ENCODE measurements at regions not wholly inside any gene's neighbourhood (a gene's known extent, or its start where the extent isn't known, plus 50 kb on each side); places are given as distances from the start of the nearest gene placed in this dataset.
A peak's percentile ranks its signal among the peaks of the same experiment; 100 is the strongest.

DNA sequence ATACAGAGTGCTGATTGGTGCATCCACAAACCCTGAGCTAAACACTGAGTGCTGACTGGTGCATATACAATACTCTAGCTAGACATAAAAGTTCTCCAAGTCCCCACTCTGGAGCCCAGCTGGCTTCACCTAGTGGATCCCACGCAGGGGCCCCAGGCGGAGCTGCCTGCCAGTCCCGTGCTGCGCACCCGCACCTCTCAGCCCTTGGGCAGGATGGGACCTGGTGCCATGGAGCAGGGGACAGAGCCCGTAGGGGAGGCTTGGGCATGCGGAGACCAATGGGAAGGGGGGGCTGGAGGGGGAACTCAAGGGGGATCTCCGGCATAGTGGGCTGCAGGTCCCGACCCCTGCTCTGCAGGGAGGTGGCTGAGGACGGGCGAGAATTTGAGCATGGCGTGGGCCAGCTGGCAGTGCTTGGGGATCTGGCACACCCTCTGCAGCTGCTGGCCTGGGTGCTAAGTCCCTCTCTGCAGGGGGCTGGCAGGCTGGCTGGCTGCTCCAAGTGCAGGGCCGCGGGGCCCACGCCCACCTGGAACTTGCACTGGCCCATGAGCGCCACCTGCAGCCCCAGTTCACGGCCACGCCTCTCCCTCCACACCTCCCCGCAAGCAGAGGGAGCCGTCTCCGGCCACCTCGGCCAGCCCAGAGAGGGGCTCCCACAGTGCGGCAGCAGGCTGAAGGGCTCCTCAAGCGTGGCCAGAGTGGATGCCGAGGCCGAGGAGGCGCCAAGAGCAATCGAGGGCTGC lies 104.9 kb downstream of the NTMT2 start:
- Mint-ChIP-seq H3K4me3 (no peak overlapping the region), H3K9me3 (peaks cover 0 to 5% of the 10 kb centered on the region in 2 donors), H3K27ac (no peak overlapping the region), H3K4me1 (ENCODE audit: low read depth) (peaks cover 9% of the 10 kb centered on the region), H3K36me3 (ENCODE audit: insufficient read depth in 2 of 2) (no peaks in the 10 kb centered on the region), H3K27me3 (ENCODE audit: low read depth) (no peaks in the 10 kb centered on the region)
- DNase-seq (no peak), ATAC-seq (replicated peaks in 1 of 2) (no peak)

DNA sequence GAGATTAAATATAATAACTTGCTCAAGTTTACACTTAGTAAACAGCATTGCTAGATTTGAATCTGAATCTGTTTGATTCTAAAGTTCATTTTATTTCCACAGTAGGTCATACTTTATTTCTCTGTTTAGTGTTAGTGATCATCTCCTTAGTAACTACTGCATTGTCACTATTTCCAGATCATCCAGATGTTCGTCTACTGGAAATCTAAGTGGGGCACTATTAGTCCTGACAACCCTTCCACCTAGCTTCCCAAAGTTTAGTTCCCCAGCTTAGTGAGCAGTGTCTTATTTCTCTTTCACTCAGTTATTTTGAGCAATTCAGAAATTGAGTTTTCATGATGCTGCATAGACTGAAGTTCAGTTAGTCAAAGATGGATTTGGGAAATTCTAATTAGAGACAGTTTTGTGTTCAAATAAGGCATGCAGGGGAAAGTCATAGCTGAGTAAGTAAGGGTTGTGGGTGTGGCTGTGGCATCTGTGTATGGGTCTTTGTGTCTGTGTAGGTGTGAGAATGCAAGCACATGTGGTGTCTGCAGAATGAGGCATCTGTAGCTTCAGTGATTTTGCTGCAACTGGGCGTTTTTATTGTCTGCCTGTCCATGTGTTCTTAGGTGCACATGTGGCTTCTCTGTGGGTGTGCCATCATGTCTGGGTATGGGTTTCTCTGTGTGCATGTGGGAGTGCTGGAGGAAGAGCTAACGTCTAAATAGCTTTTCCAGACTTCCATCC lies 107.3 kb downstream of the NTMT2 start:
- Mint-ChIP-seq H3K4me1 (ENCODE audit: low read depth) (peaks cover 7% of the 10 kb centered on the region), H3K27me3 (ENCODE audit: low read depth) (no peaks in the 10 kb centered on the region), H3K4me3 (no peak overlapping the region), H3K36me3 (ENCODE audit: insufficient read depth in 2 of 2) (no peaks in the 10 kb centered on the region), H3K27ac (no peak overlapping the region), H3K9me3 (peaks cover 0 to 5% of the 10 kb centered on the region in 2 donors)
- DNase-seq (peak in 1 of 2 donors; percentile 3), ATAC-seq (replicated peaks in 1 of 2) (peak; percentile 51 to 70)

DNA sequence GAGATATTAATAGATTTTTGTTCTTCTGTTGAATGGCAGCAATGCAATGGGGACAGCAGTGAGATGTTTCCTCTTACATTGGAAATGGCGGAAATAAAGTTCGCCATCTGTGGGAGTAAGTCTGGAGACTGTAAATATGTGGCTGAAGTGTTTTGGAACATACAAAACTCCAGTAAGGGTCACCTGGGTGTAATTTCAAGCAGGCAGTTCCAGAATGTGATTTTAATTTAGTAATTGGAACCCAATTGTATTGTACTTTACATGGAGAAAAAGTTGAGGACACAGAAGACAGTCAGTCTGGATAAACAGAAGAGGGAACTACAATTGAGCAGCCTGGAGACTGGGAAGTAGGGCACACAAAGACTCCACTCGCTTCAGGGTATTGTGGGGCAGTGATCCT lies 108.6 kb downstream of the NTMT2 start:
- no peak for DNase-seq
- Mint-ChIP-seq H3K4me1 (ENCODE audit: low read depth) (no peaks in the 10 kb centered on the region), H3K36me3 (ENCODE audit: insufficient read depth in 2 of 2) (no peaks in the 10 kb centered on the region)

GRCh38 chr1:170261669-170262068 lies 115.9 kb downstream of the NTMT2 start:
- no peaks in the 10 kb centered on the region for H3K9me3 Mint-ChIP-seq
- H3K4me3 Mint-ChIP-seq = no peak overlapping the region
- no peak for DNase-seq
- H3K27me3 Mint-ChIP-seq (ENCODE audit: low read depth) = no peaks in the 10 kb centered on the region
- H3K4me1 Mint-ChIP-seq (ENCODE audit: low read depth) = no peaks in the 10 kb centered on the region
- ATAC-seq (replicated peaks in 1 of 2) = no peak
- no peak overlapping the region for H3K27ac Mint-ChIP-seq
- H3K36me3 Mint-ChIP-seq (ENCODE audit: insufficient read depth in 2 of 2) = no peaks in the 10 kb centered on the region

More for the DNA sequence above, 108.6 kb downstream of the NTMT2 start:
- H3K4me3 Mint-ChIP-seq = no peak overlapping the region
- peaks cover 0 to 5% of the 10 kb centered on the region in 2 donors for H3K9me3 Mint-ChIP-seq
- no peak overlapping the region for H3K27ac Mint-ChIP-seq
- no peaks in the 10 kb centered on the region for H3K27me3 Mint-ChIP-seq (ENCODE audit: low read depth)
- no peak for ATAC-seq (replicated peaks in 1 of 2)

DNA sequence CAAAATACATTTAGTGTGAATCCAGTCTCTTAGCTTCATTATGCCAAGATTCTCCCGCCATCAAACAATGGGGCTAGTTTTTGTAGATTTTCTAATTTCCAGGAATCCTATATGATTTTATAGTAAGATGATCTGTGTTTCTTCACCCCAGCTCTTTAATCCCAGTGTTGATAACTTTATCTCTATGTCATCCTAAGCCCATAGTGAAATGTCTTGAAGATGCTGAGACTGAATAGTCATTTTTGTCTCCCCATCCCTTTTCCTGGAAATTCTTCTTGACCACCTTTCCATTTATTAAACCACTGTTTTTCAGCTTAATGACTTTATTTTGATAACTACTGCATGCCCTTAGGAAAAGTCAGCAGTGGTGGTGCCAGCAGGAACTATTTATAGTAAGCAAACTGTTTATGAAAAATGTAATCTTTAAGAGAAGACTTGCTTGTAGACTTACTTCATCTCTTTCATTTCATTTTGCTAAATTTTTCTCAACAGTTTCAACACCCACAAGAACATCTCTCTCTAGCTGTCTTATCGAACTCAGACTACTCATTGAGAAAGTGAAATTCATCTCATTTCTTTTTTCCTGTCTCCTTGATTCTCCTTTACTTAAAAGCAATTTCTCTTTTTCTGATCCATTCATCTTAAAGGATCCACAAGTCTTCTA lies 116.6 kb downstream of the NTMT2 start:
- no peak overlapping the region for H3K27ac Mint-ChIP-seq
- H3K27me3 Mint-ChIP-seq (ENCODE audit: low read depth) = no peaks in the 10 kb centered on the region
- H3K36me3 Mint-ChIP-seq (ENCODE audit: insufficient read depth in 2 of 2) = no peaks in the 10 kb centered on the region
- H3K9me3 Mint-ChIP-seq = no peaks in the 10 kb centered on the region
- no peak overlapping the region for H3K4me3 Mint-ChIP-seq
- DNase-seq (no peak), ATAC-seq (replicated peaks in 1 of 2) (no peak)
- H3K4me1 Mint-ChIP-seq (ENCODE audit: low read depth) = no peaks in the 10 kb centered on the region

DNA sequence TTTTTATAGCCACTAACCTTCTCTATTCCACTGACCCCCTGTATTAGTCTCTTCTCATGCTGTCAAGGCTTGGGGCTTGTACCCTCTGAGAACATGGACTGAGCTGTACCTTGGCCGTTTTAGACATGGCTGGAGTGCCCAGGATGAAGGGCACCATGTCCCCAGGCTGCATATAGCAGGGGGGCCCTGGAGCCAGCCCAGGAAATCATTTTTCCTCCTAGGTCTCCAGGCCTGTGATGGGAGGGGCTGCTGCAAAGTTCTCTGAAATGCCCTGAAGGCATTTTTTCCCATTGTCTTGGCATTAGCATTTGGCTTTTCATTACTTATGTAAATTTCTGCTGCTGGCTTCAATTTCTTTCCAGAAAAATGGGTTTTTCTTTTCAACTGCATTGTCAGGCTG lies 119.5 kb downstream of the NTMT2 start:
- no peak for ATAC-seq (replicated peaks in 1 of 2)
- Mint-ChIP-seq H3K27me3 (ENCODE audit: low read depth) (no peaks in the 10 kb centered on the region), H3K4me3 (no peak overlapping the region), H3K4me1 (ENCODE audit: low read depth) (no peaks in the 10 kb centered on the region), H3K9me3 (no peaks in the 10 kb centered on the region), H3K36me3 (ENCODE audit: insufficient read depth in 2 of 2) (no peaks in the 10 kb centered on the region), H3K27ac (no peak overlapping the region)
- DNase-seq = no peak

DNA sequence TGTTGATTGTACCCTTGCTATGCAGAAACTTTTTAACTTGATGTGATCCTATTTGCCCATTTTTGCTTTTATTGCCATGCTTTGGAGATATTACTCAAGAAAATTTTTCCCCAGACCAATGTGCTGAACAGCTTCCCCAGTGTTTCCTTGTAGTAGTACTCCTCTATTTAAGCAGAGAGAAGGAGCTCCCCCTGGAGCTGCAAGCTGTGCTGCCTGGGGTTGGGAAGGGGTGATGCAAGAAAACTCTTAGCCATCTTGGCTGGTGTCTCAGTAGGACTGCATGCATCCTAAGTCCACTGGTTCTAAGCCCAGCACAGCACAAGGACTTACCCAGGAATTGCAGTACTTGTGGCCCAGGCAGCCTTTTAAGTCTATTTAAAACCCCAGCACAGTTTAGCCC lies 121.6 kb downstream of the NTMT2 start:
- Mint-ChIP-seq H3K4me1 (ENCODE audit: low read depth) (no peaks in the 10 kb centered on the region), H3K27me3 (ENCODE audit: low read depth) (no peaks in the 10 kb centered on the region), H3K4me3 (no peak overlapping the region), H3K9me3 (no peaks in the 10 kb centered on the region), H3K27ac (no peak overlapping the region), H3K36me3 (ENCODE audit: insufficient read depth in 2 of 2) (no peaks in the 10 kb centered on the region)
- DNase-seq = no peak
- ATAC-seq (replicated peaks in 1 of 2) = no peak

- no peak for DNase-seq
- no peaks in the 10 kb centered on the region for H3K4me1 Mint-ChIP-seq (ENCODE audit: low read depth)
- H3K4me3 Mint-ChIP-seq = no peak overlapping the region
- no peak for ATAC-seq (replicated peaks in 1 of 2)
- H3K27me3 Mint-ChIP-seq (ENCODE audit: low read depth) = peaks cover 8% of the 10 kb centered on the region
- no peaks in the 10 kb centered on the region for H3K36me3 Mint-ChIP-seq (ENCODE audit: insufficient read depth in 2 of 2)
- H3K27ac Mint-ChIP-seq = no peak overlapping the region
- H3K9me3 Mint-ChIP-seq = no peaks in the 10 kb centered on the region
Observed at GRCh38 chr1:170271430-170272161, 125.8 kb downstream of the NTMT2 start.

- ATAC-seq (replicated peaks in 1 of 2) = no peak
- Mint-ChIP-seq H3K27me3 (ENCODE audit: low read depth) (peaks cover 8% of the 10 kb centered on the region), H3K4me1 (ENCODE audit: low read depth) (no peaks in the 10 kb centered on the region), H3K9me3 (no peaks in the 10 kb centered on the region), H3K36me3 (ENCODE audit: insufficient read depth in 2 of 2) (no peaks in the 10 kb centered on the region), H3K27ac (no peak overlapping the region), H3K4me3 (no peak overlapping the region)
- DNase-seq = no peak
Observed at GRCh38 chr1:170273291-170274130, 127.8 kb downstream of the NTMT2 start.

DNA sequence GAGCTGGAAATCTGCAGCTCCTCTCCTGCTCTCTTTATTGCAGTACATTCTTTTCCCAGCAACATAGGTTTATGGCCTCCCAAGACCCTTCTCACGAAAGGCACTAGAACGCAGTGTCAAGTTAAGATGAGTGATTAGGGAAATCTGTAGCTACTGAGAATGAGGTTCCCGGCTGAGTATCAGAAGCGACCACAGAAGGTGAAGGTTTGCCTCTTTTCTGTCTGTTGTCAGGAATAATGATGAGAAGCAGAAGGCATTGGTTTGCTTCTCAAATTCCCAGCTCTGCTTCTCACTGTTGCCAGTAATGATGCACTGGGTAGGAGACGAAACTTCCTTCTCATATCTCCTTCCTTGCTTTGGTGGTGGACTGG lies 128.4 kb downstream of the NTMT2 start:
- no peaks in the 10 kb centered on the region for H3K4me1 Mint-ChIP-seq (ENCODE audit: low read depth)
- no peak overlapping the region for H3K27ac Mint-ChIP-seq
- H3K4me3 Mint-ChIP-seq = no peak overlapping the region
- DNase-seq (no peak), ATAC-seq (replicated peaks in 1 of 2) (no peak)
- no peaks in the 10 kb centered on the region for H3K9me3 Mint-ChIP-seq
- peaks cover 8% of the 10 kb centered on the region for H3K27me3 Mint-ChIP-seq (ENCODE audit: low read depth)
- peaks cover 1 to 2% of the 10 kb centered on the region in 2 donors for H3K36me3 Mint-ChIP-seq (ENCODE audit: insufficient read depth in 2 of 2)

DNA sequence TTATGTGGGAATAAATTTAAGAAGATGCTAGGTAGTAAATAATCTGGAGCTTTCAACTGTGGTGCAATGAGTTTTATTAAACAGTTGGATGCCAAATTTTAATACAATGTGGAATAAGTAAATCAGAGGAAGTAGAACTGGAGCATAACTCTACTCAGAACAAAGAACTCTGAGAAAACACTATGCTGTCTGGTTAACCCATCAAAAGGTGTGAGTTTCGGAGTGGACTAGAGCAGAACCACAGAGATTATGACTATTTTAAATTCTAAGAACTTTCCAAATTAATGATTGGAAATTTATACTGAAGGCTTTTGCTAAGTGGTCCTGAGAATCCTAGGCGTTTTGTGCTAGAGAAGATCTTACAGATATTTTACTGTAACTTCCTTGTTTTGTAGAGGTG lies 132.2 kb downstream of the NTMT2 start:
- DNase-seq = no peak
- Mint-ChIP-seq H3K4me1 (ENCODE audit: low read depth) (no peaks in the 10 kb centered on the region), H3K27me3 (ENCODE audit: low read depth) (peaks cover 8% of the 10 kb centered on the region), H3K36me3 (ENCODE audit: insufficient read depth in 2 of 2) (peaks cover 1 to 2% of the 10 kb centered on the region in 2 donors), H3K27ac (no peak overlapping the region), H3K4me3 (no peak overlapping the region), H3K9me3 (no peaks in the 10 kb centered on the region)
- no peak for ATAC-seq (replicated peaks in 1 of 2)

DNA sequence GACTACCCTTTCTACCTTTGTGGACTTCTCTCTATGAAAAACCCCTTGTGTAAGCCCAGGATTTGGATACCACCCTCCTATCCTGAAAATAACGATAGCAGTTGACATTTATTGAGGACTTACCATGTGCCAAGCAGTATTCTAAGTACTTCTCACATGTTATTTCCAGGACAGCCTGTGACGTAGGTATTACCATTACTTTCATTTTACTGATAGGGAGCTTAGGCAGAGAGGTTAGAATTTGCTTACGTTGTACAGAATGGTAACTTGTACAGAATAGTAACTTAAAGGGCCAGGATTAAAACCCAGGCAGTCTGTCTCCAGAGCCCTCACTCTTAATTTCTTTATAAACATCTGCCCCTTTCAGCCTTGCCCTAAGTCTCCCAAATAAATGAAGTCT lies 138.3 kb downstream of the NTMT2 start:
- Mint-ChIP-seq H3K9me3 (no peaks in the 10 kb centered on the region), H3K27me3 (ENCODE audit: low read depth) (no peaks in the 10 kb centered on the region), H3K27ac (no peak overlapping the region), H3K36me3 (ENCODE audit: insufficient read depth in 2 of 2) (peaks cover under 1% of the 10 kb centered on the region in 2 donors), H3K4me1 (ENCODE audit: low read depth) (no peaks in the 10 kb centered on the region), H3K4me3 (no peak overlapping the region)
- ATAC-seq (replicated peaks in 1 of 2) (no peak), DNase-seq (no peak)

All from activated T-cell treated with anti-CD3 and anti-CD28 coated beads, Interleukin-2, amount 50 U/mL, for 72 hours (primary cell).